ENCODE measurements at regions not wholly inside any gene's neighbourhood (a gene's known extent, or its start where the extent isn't known, plus 50 kb on each side); places are given as distances from the start of the nearest gene placed in this dataset.

DNA sequence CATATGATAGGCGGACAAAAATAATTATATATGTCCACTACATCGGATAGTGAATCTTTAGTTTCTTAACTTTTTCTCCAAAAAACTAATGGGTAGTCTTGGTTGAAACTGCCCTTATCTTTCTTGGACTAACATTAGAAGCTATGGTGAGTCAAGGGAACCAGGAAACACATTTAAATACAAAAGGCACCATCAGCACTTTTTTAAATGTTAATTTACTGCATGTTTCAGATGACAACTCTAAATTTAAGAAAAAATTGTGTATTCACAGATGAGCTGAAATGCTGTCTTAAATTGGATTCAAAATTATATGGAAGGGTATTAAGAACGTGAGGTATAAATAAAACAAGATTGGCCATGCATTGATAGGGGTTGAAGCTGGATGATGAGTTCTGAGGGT is 75.6 kb upstream of the CERS6 start:
- DNase-seq, result no peak

DNA sequence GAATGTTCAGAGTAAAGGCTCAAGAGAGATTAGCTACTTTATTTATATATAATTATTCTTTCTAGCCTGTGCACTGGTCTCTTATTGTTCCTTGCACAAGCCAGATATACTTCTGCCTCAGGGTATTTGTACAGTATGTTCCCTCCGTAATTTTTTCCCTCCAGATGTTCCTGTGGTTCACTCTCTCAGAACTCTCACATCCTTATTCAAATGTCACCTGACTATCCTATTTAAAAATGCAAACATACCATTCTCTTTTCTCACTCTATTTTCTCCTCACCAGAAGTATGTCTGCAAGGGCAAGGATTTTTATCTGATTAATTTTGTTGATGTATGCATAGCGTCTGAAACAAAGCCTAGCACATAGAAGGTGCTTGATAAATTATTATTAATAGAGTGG is 64.0 kb upstream of the CERS6 start:
- no peak for DNase-seq

DNA sequence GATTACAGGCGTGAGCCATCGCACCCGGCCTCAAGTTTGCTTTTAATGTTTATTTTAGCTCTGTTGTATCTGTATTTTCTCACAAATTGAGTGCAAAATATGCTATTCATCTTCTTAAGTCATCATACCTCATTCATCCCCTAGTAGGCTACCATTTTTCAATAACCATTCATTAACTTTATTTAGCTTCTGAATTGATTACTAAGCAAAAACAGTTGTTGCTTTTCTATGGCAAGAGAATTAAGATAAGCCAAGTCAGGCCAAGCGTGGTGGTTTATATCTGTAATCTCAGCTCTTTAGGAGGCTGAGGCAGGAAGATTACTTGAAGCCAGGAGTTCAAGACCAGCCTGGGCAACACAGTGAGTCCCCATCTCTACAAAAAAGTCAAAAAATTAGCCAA is 63.3 kb upstream of the CERS6 start:
- DNase-seq, result no peak

DNA sequence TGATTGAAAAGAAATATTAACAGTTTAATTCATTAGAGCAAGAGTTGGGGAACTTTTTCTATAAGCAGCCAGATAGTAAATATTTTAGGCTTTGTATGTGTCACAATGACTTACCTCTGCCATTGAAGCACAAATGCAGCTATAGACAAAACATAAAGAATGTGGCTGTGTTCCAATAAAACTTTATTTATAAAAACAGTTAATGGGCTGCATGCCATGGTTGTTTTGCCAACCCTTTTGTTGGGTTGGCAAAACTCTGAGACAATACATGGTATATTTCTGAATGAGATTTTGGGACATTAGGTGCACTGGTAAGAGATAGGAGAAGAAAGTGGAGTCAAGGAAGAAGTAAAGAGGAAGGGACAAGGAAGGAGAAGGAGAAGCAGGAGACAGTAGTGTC is 61.8 kb upstream of the CERS6 start:
- DNase-seq, result no peak

DNA sequence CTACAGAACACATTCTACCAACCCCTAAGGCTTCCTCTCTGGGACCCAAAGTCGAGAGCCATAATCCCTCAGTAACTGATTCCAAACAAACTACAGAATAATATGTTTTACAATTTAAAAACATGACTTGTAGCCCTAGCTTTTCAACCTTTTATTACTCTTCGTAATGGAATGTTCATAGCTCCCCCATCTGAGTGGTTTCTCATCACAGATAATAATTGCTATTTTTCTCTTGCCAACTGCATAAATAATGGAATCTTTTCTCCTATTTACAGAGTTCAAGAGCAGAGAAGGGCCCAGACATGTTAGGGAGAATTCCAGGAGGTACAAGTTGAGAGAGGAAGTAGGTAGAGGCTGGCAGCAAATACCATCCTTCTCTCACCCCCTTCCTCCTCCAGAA is 59.9 kb upstream of the CERS6 start:
- no peak for DNase-seq

DNA sequence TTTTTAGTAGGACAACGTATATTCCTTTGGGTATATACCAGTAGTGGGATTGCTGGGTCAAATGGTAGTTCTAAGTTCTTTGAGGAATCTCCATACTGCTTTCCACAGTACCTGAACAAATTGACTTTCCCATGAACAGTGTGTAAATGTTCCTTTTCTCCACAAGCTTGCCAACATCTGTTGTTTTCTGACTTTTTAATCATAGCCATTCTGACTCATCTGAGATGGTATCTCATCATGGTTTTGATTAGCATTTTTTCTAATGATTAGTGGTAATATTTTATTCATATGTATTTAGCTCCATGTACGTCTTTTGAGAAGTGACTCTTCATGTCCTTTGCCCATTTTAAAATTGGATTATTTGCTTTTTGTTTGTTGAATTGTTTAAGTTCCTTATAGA is 58.4 kb upstream of the CERS6 start:
- DNase-seq, result no peak

DNA sequence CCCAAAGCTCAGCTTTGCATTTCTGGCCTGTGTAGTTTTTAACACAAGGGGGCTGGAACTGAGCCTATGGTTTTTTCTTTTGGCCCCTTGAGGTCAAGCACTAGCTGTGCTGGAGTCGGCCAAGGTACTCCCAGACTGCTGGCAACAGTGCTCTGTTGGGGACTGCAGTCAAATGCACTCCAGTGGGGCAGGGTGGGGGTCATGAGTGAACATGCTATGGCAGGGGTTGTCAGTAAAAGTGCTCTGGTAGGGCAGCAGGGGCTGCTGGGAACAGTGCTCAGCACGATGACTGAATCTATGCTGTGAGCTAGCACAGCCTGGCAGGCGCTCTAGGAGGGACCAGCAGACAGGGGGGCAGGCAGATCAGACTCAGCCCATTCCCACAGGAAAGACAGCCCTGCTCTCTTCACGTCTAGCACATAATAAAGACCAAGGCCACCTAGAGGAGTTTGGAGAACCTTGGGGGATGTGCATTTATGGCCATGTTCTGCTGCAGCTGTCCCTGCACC is 55.0 kb upstream of the CERS6 start:
- no peak for DNase-seq

DNA sequence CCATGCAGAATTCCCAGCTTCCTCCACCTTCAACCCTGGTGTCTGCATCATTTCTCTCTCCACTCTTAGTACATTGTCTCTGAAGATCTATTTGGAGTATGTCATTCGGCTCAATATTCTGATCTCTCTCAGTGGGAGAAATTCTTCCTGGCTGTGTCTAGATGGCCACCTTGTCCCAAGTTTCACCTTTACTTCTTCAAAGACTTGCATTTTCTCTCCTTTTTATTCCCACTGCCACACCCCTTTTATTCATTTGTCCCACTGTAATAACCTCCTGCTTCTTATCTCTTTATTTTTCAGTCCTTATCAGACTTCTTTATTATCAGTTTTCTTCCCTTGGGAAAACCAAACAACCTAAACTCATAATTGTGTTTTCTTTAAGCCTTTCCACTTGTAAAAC is 54.3 kb upstream of the CERS6 start:
- DNase-seq, result no peak

DNA sequence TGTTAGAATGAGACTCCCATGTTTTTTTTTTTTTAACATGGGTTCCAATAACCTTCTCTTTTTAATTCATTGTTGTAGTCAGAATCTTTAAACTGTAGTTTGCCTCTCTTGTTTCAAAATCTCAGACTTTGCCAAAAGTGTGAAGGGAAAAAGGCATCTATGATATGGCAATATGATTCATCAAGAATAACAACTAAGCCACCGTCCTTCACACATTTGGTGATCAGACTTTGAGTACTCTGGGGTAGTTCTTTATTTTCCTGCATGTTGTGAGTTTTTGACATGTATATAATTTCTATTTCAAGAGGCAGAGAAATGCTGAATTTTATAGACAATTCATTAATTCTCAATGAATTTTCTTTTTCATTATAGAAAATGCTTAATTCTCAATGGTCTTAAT is 53.5 kb upstream of the CERS6 start:
- no peak for DNase-seq

DNA sequence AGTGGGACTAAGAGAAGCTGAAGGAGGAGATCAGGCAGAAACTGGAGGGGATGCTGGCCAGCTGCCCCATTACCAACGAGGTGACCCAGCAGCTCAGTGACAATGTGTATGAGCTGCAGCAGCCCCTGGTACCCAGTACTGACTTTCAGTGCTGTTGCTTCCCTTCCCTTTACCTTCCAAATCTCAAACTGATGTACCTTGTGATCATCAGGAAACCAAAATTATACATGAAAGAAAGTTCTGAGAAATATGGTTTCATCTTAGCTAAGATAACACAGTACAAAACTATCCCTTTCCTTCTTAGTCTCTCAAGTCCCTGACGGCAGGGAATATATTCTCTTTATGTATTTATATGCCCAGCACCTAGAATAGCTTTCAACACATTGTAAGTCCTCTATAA is 52.3 kb upstream of the CERS6 start:
- DNase-seq, result no peak

DNA sequence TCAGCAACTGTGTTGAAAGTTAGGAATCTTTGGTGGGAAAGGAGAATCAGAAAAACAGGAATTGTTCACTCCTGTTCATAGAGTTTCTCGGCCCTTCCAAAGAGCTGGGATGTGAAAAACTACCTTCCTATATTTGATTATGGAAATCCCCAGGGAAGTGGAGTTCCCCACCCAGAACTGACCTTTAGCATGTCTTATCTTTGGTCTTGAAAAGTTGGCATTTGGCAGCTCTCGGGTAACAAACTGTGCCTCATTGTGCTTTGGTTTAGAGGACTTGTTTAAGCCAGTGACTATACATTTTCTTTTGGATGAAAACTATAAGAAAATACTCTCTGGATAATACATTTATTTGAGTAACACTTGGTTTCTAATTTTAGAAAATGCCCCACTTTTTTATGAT is 51.3 kb upstream of the CERS6 start:
- DNase-seq, result no peak

Measured in CD4-positive, alpha-beta T cell treated with Interleukin-12 subunit alpha and Interleukin-12 subunit beta, for 1 hour (primary cell).